ENCODE measurements at regions not wholly inside any gene's neighbourhood (a gene's known extent, or its start where the extent isn't known, plus 50 kb on each side); places are given as distances from the start of the nearest gene placed in this dataset.

DNA sequence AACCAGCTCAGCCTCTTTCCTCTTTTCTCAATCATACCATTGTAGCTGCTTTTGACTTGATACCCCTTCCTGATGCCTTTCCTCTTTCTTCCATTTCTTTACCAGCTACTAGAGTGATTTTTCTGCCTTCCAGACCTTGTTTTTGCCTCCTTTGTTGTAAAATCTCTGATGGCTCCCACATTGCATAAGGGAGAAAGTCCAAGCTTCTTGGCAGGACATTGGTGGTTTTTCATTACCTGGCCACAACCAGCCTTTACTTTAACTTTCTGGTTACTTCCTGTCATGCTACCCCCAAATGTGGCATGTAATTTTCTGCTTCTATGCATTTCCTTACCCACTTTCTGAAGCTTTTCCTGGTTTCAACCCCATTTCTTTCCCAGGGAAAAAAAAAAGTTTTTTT is 452.5 kb downstream of the TMEM38B start (continued):
- no peak for TF ChIP-seq STAT6 (CRISPR knock-in tag; conservative IDR thresholded peaks at IDR 0.05; ENCODE audit: low read depth)

GRCh38 chr9:106149956-106150355 is 455.6 kb downstream of the TMEM38B start:
- Mint-ChIP-seq H3K27me3 (ENCODE audit: low read depth) (no peaks in the 10 kb centered on the region), H3K4me1 (no peaks in the 10 kb centered on the region), H3K27ac (no peak overlapping the region), H3K36me3 (no peaks in the 10 kb centered on the region), H3K9me3 (0 out of 2 replicates have a peak, but pooled peaks cover 3% of the 10 kb centered on the region), H3K4me3 (no peak overlapping the region)
- DNase-seq (ENCODE audit: low spot score) (no peak), ATAC-seq (no peak)
- ChIA-PET CTCF (no interaction called here), POLR2A (no interaction called here)
- TF ChIP-seq ZNF121 (CRISPR knock-in tag; IDR thresholded peaks at IDR 0.05) (no peak), E2F1 (CRISPR knock-in tag; IDR thresholded peaks at IDR 0.05) (no peak), JUN (CRISPR knock-in tag; IDR thresholded peaks at IDR 0.05) (no peak), ZNF423 (CRISPR knock-in tag; IDR thresholded peaks at IDR 0.05) (no peak), PRDM15 (CRISPR knock-in tag; IDR thresholded peaks at IDR 0.05) (no peak), RORB (CRISPR knock-in tag; IDR thresholded peaks at IDR 0.05) (no peak), HMGXB4 (CRISPR knock-in tag; IDR thresholded peaks at IDR 0.05) (no peak), ZNF396 (CRISPR knock-in tag; IDR thresholded peaks at IDR 0.05; ENCODE audit: borderline replicate concordance) (no peak), SP1 (CRISPR knock-in tag; conservative IDR thresholded peaks at IDR 0.05) (no peak), ZNF317 (CRISPR knock-in tag; IDR thresholded peaks at IDR 0.05; ENCODE audit: borderline replicate concordance, low read depth) (no peak), STAT6 (CRISPR knock-in tag; conservative IDR thresholded peaks at IDR 0.05; ENCODE audit: low read depth) (no peak), TEAD4 (CRISPR knock-in tag; IDR thresholded peaks at IDR 0.05) (no peak), USF1 (CRISPR knock-in tag; IDR thresholded peaks at IDR 0.05) (no peak), TEAD1 (CRISPR knock-in tag; IDR thresholded peaks at IDR 0.05) (no peak)
- TF ChIP-seq, protein P1, sequence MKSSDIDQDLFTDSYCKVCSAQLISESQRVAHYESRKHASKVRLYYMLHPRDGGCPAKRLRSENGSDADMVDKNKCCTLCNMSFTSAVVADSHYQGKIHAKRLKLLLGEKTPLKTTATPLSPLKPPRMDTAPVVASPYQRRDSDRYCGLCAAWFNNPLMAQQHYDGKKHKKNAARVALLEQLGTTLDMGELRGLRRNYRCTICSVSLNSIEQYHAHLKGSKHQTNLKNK (CRISPR knock-in tag; IDR thresholded peaks at IDR 0.05) = no peak

All from WTC11 (cell line).